Body of pancreas (tissue), 4 donors: ENCODE measurements at regions not wholly inside any gene's neighbourhood (a gene's known extent, or its start where the extent isn't known, plus 50 kb on each side); places are given as distances from the start of the nearest gene placed in this dataset.

Source experiments
- ATAC-seq: fragments of 150-250 bp; one replicate; pipeline ENCODE4 v1.9.1; 2016
- DNase-seq, 4 donors: peaks; one replicate each; pipeline ENCODE4 v3.0.0-alpha.2; 2019
- H3K27ac ChIP-seq, 4 donors: fragments of 200-600 bp; sonication (generic); 1 replicate in 3 of 4; 2 replicates in 1 of 4; pipeline versions ENCODE4 v1.5.1 to v1.6.1; 2016 to 2019; ENCODE audit warnings: mild to moderate bottlenecking in 1 of 4, mixed read lengths in 1 of 4, moderate library complexity in 1 of 4
- H3K27me3 ChIP-seq, 2 donors: fragments of 200-600 bp; sonication (generic); one replicate each; pipeline ENCODE4 v1.6.0; 2016; ENCODE audit warnings: mild to moderate bottlenecking in 1 of 2
- H3K36me3 ChIP-seq, 2 donors: fragments of 200-600 bp; sonication (generic); replicated peaks in 1 of 2; 2 replicates each; pipeline ENCODE4 v1.5.1; 2016; ENCODE audit warnings: low read depth in 2 of 2; ENCODE audit not compliant: insufficient read depth in 1 of 2
- H3K4me1 ChIP-seq: fragments of 200-600 bp; sonication (generic); one replicate; pipeline ENCODE4 v1.6.0; 2016
- H3K4me3 ChIP-seq, 2 donors: fragments of 200-600 bp; sonication (generic); 1 replicate in 1 of 2; 2 replicates in 1 of 2; pipeline ENCODE4 v1.5.1; 2016 to 2019
- H3K9me3 ChIP-seq, 3 donors: fragments of 200-600 bp; sonication (generic); 1 replicate in 2 of 3; 2 replicates in 1 of 3; pipeline ENCODE4 v1.5.1; 2016
- POLR2A ChIP-seq, 3 donors: fragments of 450-650 bp; IDR thresholded peaks; one replicate each; pipeline ENCODE4 v1.6.1; 2016; ENCODE audit warnings: antibody characterized with exemption in 3 of 3, mild to moderate bottlenecking in 2 of 3
- WGBS, 2 donors: methylation state at CpG; one replicate each; pipeline ENCODE4 v1.1.5; 2017; 5-methylcytosine and 5-hydroxymethylcytosine counted together
- intact Hi-C: fragments of 100-400 bp; cut with DNase I; formaldehyde crosslinking; loops from one replicate; pipeline ENCODE4 v1.15.1; 2023
- TF ChIP-seq, protein P1 (sequence below), 7 experiments: fragments of 450-650 bp in 4 of 7; fragments of 200-600 bp in 3 of 7; sonication (generic) in 3 of 7; IDR thresholded peaks; one replicate each; pipeline ENCODE4 v1.5.1; 2016 to 2019; ENCODE audit warnings: antibody characterized with exemption in 7 of 7

DNA sequence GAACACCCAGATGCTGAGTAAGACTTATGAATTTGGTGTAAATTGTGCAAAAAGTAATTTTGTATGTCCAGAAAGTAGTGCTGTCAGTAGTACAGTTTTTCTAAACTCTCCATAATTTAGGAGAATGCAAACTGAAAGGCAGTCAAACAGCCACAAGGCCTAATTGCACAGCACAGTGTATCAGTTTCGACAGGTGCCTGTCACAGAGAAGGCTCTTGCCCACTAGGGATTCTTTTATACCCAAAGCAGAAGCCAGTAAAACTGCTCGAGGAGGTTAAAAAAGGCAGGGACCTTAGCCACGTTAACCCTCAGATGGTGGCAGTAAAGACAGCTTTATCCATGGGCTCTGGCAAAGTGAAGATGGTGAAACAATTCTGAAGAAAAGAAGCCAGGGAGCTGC is 69.4 kb upstream of the GATB start:
- DNase-seq (no peak), ATAC-seq (no peak)
- TF ChIP-seq, protein P1, sequence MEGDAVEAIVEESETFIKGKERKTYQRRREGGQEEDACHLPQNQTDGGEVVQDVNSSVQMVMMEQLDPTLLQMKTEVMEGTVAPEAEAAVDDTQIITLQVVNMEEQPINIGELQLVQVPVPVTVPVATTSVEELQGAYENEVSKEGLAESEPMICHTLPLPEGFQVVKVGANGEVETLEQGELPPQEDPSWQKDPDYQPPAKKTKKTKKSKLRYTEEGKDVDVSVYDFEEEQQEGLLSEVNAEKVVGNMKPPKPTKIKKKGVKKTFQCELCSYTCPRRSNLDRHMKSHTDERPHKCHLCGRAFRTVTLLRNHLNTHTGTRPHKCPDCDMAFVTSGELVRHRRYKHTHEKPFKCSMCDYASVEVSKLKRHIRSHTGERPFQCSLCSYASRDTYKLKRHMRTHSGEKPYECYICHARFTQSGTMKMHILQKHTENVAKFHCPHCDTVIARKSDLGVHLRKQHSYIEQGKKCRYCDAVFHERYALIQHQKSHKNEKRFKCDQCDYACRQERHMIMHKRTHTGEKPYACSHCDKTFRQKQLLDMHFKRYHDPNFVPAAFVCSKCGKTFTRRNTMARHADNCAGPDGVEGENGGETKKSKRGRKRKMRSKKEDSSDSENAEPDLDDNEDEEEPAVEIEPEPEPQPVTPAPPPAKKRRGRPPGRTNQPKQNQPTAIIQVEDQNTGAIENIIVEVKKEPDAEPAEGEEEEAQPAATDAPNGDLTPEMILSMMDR (IDR thresholded peaks at IDR 0.05): no peak
- TF ChIP-seq POLR2A (IDR thresholded peaks at IDR 0.05): no peak
- intact Hi-C loops: no loop called here
- Histone ChIP-seq H3K27me3 (no peaks in the 10 kb centered on the region), H3K4me1 (no peaks in the 10 kb centered on the region), H3K4me3 (no peak overlapping the region), H3K27ac (no peak overlapping the region), H3K9me3 (no peaks in the 10 kb centered on the region), H3K36me3 (no peaks in the 10 kb centered on the region)
- WGBS, 2 donors: 62 to 71% methylated on average over 3 of the region's 3 CpGs

DNA sequence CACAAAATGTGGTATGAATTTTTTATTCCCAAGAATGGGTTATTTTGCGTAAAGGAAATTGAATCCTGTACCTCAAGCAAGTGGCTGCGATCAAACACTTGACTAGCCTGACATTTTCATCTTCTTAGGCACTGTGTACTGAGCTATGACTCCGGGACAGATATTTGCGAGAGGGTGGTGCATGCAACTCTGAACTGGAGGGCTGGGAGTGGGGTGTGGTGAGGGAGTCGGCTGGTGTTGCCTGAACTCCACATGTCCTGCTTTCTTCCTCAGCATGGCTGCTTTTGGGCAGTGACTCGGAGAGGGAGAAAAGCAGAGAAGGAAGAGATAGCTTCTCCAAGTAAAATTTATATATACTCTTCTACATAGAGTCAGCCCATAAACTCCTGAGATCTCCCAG is 68.5 kb upstream of the GATB start:
- TF ChIP-seq POLR2A (IDR thresholded peaks at IDR 0.05): no peak
- TF ChIP-seq, protein P1 (IDR thresholded peaks at IDR 0.05): no peak
- Histone ChIP-seq H3K27ac (no peak overlapping the region), H3K27me3 (no peaks in the 10 kb centered on the region), H3K4me1 (no peaks in the 10 kb centered on the region), H3K36me3 (no peaks in the 10 kb centered on the region), H3K4me3 (no peak overlapping the region), H3K9me3 (no peaks in the 10 kb centered on the region)
- intact Hi-C loops: no loop called here
- WGBS, 2 donors: 69% methylated on average over 6 of the region's 6 CpGs
- ATAC-seq (no peak), DNase-seq (no peak)

DNA sequence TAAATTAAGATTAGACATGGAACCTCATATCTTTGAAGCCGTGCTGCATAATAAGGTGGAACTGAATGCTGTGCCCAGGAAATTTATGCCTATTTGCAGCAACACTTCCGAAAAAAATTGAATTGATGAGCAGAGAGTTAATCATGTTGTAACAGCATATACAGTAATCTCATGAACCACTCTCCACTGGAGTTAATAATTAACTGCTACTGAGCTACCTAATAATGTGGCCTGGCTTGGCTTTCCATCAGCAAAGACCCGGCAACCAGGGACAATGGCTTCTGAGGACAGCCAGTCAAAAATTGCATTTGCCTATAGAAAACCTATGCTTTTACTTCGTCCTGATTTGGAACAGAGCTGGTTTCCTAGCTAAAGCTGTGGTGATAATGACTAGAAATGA is 63.8 kb upstream of the GATB start:
- WGBS, 2 donors: 29 to 32% methylated on average over 4 of the region's 4 CpGs
- no peak overlapping the region for H3K27ac ChIP-seq
- no peak for TF ChIP-seq POLR2A (IDR thresholded peaks at IDR 0.05)
- TF ChIP-seq, protein P1 (IDR thresholded peaks at IDR 0.05): no peak
- H3K4me3 ChIP-seq: no peak overlapping the region
- no peaks in the 10 kb centered on the region for H3K4me1 ChIP-seq
- no peaks in the 10 kb centered on the region for H3K27me3 ChIP-seq
- intact Hi-C loops: no loop called here
- DNase-seq (no peak), ATAC-seq (no peak)
- no peaks in the 10 kb centered on the region for H3K36me3 ChIP-seq
- H3K9me3 ChIP-seq: no peaks in the 10 kb centered on the region

DNA sequence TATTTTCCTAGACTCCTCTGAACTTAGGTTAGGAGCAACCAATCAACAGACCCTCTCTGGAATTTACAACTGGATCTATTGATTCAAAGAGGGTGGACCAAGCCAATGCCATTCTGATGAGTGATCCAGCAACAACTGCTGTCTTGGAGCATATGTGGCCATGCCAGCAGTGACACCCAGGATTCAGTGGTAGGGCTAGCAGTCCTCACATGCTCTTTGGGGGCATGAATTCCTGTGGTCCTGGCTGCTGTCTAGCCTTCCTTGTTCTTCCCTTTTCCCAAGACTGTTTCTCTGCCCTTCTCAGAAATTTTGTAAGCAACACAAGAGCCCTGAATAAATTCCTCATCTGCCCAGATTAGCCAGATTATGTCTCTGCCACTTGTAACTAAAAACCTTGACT is 61.5 kb upstream of the GATB start:
- no peak for DNase-seq
- ATAC-seq: no peak
- intact Hi-C loops: no loop called here
- no peaks in the 10 kb centered on the region for H3K27me3 ChIP-seq
- H3K9me3 ChIP-seq: peaks cover 0 to 1% (median 0%) of the 10 kb centered on the region in 3 donors
- no peaks in the 10 kb centered on the region for H3K4me1 ChIP-seq
- no peak overlapping the region for H3K27ac ChIP-seq
- H3K4me3 ChIP-seq: no peak overlapping the region
- H3K36me3 ChIP-seq: no peaks in the 10 kb centered on the region
- TF ChIP-seq, protein P1 (IDR thresholded peaks at IDR 0.05): no peak
- TF ChIP-seq POLR2A (IDR thresholded peaks at IDR 0.05): no peak

DNA sequence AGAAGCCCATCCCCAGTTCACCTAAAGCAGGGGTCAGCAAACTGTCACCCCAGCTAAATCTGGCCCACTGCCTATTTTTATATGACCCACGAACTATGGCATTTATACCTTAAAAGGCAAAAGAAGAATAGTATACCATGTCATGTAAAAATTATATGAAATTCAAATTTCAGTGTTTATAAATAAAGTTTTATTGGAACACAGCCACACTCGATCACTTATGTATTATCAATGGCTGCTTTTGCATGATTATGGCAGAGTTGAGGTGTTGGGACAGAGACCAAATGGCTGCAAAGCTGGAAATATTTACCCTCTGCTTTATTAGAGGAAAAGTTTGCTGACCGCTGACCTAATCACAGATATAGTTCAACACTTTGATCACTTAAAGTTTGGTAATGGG is 59.2 kb upstream of the GATB start:
- DNase-seq (no peak), ATAC-seq (no peak)
- Histone ChIP-seq H3K27ac (no peak overlapping the region), H3K36me3 (no peaks in the 10 kb centered on the region), H3K4me1 (no peaks in the 10 kb centered on the region), H3K9me3 (peaks cover 0 to 5% (median 0%) of the 10 kb centered on the region in 3 donors), H3K27me3 (no peaks in the 10 kb centered on the region), H3K4me3 (no peak overlapping the region)
- 67 to 73% methylated on average over 3 of the region's 3 CpGs for WGBS, 2 donors
- intact Hi-C loops: no loop called here
- no peak for TF ChIP-seq POLR2A (IDR thresholded peaks at IDR 0.05)
- TF ChIP-seq, protein P1 (IDR thresholded peaks at IDR 0.05): no peak
